GM12878 (cell line): ENCODE measurements at regions not wholly inside any gene's neighbourhood (a gene's known extent, or its start where the extent isn't known, plus 50 kb on each side); places are given as distances from the start of the nearest gene placed in this dataset.

Source experiments
- ATAC-seq: fragments of 200-7000 bp; cut with Tn5 transposase; 3 replicates; pipeline ENCODE4 v1.9.1; 2020; ENCODE audit warnings: mild to moderate bottlenecking, moderate library complexity
- BruUV-seq: library from RNA; stranded (reverse); fragments of 400-500 nt; replicated peaks from 2 replicates; lab custom pipeline; 2021; lab: Mats Ljungman, UMichigan
- CTCF ChIA-PET: fragments of 300-600 bp; sonication (Branson Sonifier 250); formaldehyde crosslinking; extraction: SDS; loops from one replicate; lab custom pipeline; 2021; ENCODE audit warnings: inconsistent platforms; lab: Yijun Ruan, JAX
- POLR2A ChIA-PET: fragments of 350-600 bp; formaldehyde crosslinking; extraction: SDS; loops from one replicate; lab custom pipeline; 2021; ENCODE audit warnings: inconsistent platforms; lab: Charles Lee
- RAD21 ChIA-PET: fragments of 300-600 bp; sonication (Branson Sonifier 250); formaldehyde crosslinking; loops from one replicate; lab custom pipeline; 2023; ENCODE audit warnings: antibody characterized with exemption; ENCODE audit not compliant: unreplicated experiment; lab: Charles Lee
- SMC1A ChIA-PET: fragments of 300-600 bp; sonication (Branson Sonifier 250); formaldehyde crosslinking; loops from one replicate; lab custom pipeline; 2023; ENCODE audit not compliant: unreplicated experiment, uncharacterized antibody; lab: Charles Lee
- DNase-seq: peaks from one replicate; pipeline ENCODE4 v3.0.0-alpha.2; 2011; ENCODE audit warnings: low read depth, low spot score
- FAIRE-seq: peaks from 3 replicates; lab custom pipeline; 2011; peaks lifted over from hg19 to GRCh38; lab: Jason Lieb, UNC
- H2AFZ ChIP-seq: 2 replicates; pipeline ENCODE4 v1.6.0; 2011; ENCODE audit warnings: low read depth, low read length, control low read depth; ENCODE audit not compliant: control insufficient read depth
- H3K27ac ChIP-seq: 2 replicates; pipeline ENCODE4 v1.5.1; 2011; ENCODE audit warnings: control low read depth; ENCODE audit not compliant: control insufficient read depth, insufficient read depth
- H3K27me3 ChIP-seq, 2 experiments: replicated peaks in 1 of 2; 2 replicates each; pipeline versions ENCODE4 v1.6.0 to v1.6.1; 2011; ENCODE audit warnings: low read length in 1 of 2; ENCODE audit not compliant: control insufficient read depth in 2 of 2, insufficient read depth in 2 of 2
- H3K36me3 ChIP-seq, 2 experiments: 2 replicates each; pipeline ENCODE4 v1.5.1; 2011; ENCODE audit warnings: low read length in 1 of 2; ENCODE audit not compliant: control insufficient read depth in 2 of 2, insufficient read depth in 2 of 2
- H3K4me1 ChIP-seq: 2 replicates; pipeline ENCODE4 v1.6.1; 2011; ENCODE audit warnings: mild to moderate bottlenecking, low read length, moderate library complexity, mixed read lengths; ENCODE audit not compliant: control insufficient read depth, insufficient read depth
- H3K4me2 ChIP-seq: 2 replicates; pipeline ENCODE4 v1.6.0; 2011; ENCODE audit warnings: control low read depth; ENCODE audit not compliant: control insufficient read depth, insufficient read depth
- H3K4me3 ChIP-seq: fragments of 200-600 bp; sonication (generic); 2 replicates; pipeline ENCODE4 v1.5.1; 2016
- H3K79me2 ChIP-seq: 2 replicates; pipeline ENCODE4 v1.6.0; 2011; ENCODE audit warnings: low read length; ENCODE audit not compliant: control insufficient read depth, insufficient read depth
- H3K9ac ChIP-seq: 2 replicates; pipeline ENCODE4 v1.8.0; 2011; ENCODE audit warnings: low read length, control low read depth, mixed read lengths; ENCODE audit not compliant: control insufficient read depth, insufficient read depth
- H3K9me3 ChIP-seq: replicated peaks from 3 replicates; pipeline ENCODE4 v1.5.1; 2011; ENCODE audit warnings: mild to moderate bottlenecking, low read length; ENCODE audit not compliant: control insufficient read depth, insufficient read depth
- H4K20me1 ChIP-seq: 2 replicates; pipeline ENCODE4 v1.6.0; 2011; ENCODE audit not compliant: control insufficient read depth, insufficient read depth
- HCFC1 ChIP-seq: fragments of 150-350 bp; IDR thresholded peaks from 2 replicates; pipeline ENCODE4 v1.6.1; 2014; ENCODE audit warnings: low read length
- KAT2A ChIP-seq: conservative IDR thresholded peaks from 2 replicates; pipeline ENCODE4 v1.6.1; 2011; ENCODE audit warnings: low read depth, low read length; ENCODE audit not compliant: control insufficient read depth
- RUNX3 ChIP-seq: IDR thresholded peaks from 2 replicates; pipeline ENCODE4 v1.6.1; 2012; ENCODE audit warnings: low read length, inconsistent platforms
- STAT3 ChIP-seq: IDR thresholded peaks from 2 replicates; pipeline ENCODE4 v1.6.1; 2011; ENCODE audit warnings: low read depth, low read length, improper control_type of control experiment
- WRNIP1 ChIP-seq: IDR thresholded peaks from 2 replicates; pipeline ENCODE4 v1.6.1; 2011; ENCODE audit warnings: low read depth, low read length, improper control_type of control experiment, borderline replicate concordance
- in situ Hi-C: fragments of 300-500 bp; cut with MboI; formaldehyde crosslinking; loops from 9 replicates; pipeline ENCODE4 v1.14.3; 2018; ENCODE audit warnings: mixed read lengths
- intact Hi-C: fragments of 100-400 bp; cut with micrococcal nuclease; formaldehyde crosslinking; loops from one replicate; pipeline ENCODE4 v1.14.2; 2022; ENCODE audit not compliant: unreplicated experiment
- TF ChIP-seq, protein P1 (sequence below): fragments of 450-650 bp; IDR thresholded peaks from 2 replicates; pipeline ENCODE4 v1.6.1; 2017; ENCODE audit warnings: mild to moderate bottlenecking
- TF ChIP-seq, protein P2 (sequence below): fragments of 450-650 bp; IDR thresholded peaks from 2 replicates; pipeline ENCODE4 v1.6.1; 2016; ENCODE audit warnings: mild to moderate bottlenecking, moderate library complexity, borderline replicate concordance

DNA sequence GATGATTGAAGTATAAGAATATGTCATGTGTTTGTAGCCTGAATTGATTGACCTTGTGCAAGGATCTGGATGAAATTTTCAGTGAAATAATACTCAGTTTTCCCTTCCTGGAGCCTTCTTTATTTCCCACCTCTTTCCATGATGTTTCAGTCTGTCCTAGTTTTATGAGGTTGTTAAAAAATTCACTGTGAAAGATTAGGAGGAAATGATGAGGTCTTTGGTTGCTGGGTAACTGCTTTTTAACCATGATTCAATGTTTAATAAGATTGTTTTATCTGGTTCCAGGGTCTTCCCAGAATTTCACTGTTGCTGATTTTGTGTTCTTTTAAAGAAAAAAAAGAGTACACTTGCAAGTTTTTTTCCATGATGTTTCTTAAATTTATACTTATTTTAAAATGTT, 221.5 kb downstream of the MBL2 start:
- FAIRE-seq: no peak
- H3K4me2 ChIP-seq: no peak overlapping the region
- TF ChIP-seq STAT3 (no peak), RUNX3 (no peak), WRNIP1 (no peak), HCFC1 (no peak), KAT2A (no peak)
- TF ChIP-seq, protein P1, sequence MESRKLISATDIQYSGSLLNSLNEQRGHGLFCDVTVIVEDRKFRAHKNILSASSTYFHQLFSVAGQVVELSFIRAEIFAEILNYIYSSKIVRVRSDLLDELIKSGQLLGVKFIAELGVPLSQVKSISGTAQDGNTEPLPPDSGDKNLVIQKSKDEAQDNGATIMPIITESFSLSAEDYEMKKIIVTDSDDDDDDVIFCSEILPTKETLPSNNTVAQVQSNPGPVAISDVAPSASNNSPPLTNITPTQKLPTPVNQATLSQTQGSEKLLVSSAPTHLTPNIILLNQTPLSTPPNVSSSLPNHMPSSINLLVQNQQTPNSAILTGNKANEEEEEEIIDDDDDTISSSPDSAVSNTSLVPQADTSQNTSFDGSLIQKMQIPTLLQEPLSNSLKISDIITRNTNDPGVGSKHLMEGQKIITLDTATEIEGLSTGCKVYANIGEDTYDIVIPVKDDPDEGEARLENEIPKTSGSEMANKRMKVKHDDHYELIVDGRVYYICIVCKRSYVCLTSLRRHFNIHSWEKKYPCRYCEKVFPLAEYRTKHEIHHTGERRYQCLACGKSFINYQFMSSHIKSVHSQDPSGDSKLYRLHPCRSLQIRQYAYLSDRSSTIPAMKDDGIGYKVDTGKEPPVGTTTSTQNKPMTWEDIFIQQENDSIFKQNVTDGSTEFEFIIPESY: no peak
- TF ChIP-seq, protein P2, sequence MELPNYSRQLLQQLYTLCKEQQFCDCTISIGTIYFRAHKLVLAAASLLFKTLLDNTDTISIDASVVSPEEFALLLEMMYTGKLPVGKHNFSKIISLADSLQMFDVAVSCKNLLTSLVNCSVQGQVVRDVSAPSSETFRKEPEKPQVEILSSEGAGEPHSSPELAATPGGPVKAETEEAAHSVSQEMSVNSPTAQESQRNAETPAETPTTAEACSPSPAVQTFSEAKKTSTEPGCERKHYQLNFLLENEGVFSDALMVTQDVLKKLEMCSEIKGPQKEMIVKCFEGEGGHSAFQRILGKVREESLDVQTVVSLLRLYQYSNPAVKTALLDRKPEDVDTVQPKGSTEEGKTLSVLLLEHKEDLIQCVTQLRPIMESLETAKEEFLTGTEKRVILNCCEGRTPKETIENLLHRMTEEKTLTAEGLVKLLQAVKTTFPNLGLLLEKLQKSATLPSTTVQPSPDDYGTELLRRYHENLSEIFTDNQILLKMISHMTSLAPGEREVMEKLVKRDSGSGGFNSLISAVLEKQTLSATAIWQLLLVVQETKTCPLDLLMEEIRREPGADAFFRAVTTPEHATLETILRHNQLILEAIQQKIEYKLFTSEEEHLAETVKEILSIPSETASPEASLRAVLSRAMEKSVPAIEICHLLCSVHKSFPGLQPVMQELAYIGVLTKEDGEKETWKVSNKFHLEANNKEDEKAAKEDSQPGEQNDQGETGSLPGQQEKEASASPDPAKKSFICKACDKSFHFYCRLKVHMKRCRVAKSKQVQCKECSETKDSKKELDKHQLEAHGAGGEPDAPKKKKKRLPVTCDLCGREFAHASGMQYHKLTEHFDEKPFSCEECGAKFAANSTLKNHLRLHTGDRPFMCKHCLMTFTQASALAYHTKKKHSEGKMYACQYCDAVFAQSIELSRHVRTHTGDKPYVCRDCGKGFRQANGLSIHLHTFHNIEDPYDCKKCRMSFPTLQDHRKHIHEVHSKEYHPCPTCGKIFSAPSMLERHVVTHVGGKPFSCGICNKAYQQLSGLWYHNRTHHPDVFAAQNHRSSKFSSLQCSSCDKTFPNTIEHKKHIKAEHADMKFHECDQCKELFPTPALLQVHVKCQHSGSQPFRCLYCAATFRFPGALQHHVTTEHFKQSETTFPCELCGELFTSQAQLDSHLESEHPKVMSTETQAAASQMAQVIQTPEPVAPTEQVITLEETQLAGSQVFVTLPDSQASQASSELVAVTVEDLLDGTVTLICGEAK: no peak
- no peak overlapping the region for H3K27ac ChIP-seq
- CTCF ChIA-PET: no interaction called here
- POLR2A ChIA-PET: no interaction called here
- H4K20me1 ChIP-seq: no peaks in the 10 kb centered on the region
- H3K36me3 ChIP-seq: no peaks in the 10 kb centered on the region
- no peak for DNase-seq
- H3K9me3 ChIP-seq: no peaks in the 10 kb centered on the region
- H2AFZ ChIP-seq: no peak overlapping the region
- ATAC-seq: no peak
- no peaks in the 10 kb centered on the region for H3K27me3 ChIP-seq
- in situ Hi-C loops (no loop called here), intact Hi-C loops (no loop called here)
- no peak overlapping the region for H3K9ac ChIP-seq
- no peaks in the 10 kb centered on the region for H3K4me1 ChIP-seq
- RAD21 ChIA-PET: no interaction called here
- H3K79me2 ChIP-seq: no peaks in the 10 kb centered on the region
- no peak overlapping the region for H3K4me3 ChIP-seq
- no TSS peak for BruUV-seq
- SMC1A ChIA-PET: no interaction called here
